ENCODE measurements at regions not wholly inside any gene's neighbourhood (a gene's known extent, or its start where the extent isn't known, plus 50 kb on each side); places are given as distances from the start of the nearest gene placed in this dataset.

GRCh38 chr1:72938408-72938807 lies 656.1 kb upstream of the NEGR1 start:
- Mint-ChIP-seq H3K9me3 (peaks cover 0 to 7% (median 0%) of the 10 kb centered on the region in 9 donors), H3K36me3 (no peaks in the 10 kb centered on the region), H3K27ac (no peak overlapping the region), H3K27me3 (no peaks in the 10 kb centered on the region), H3K4me1 (no peaks in the 10 kb centered on the region), H3K4me3 (no peak overlapping the region)
- ATAC-seq (no peak), DNase-seq (no peak)
- POLR2A ChIA-PET, result no interaction called here

GRCh38 chr1:72937905-72938304 lies 655.6 kb upstream of the NEGR1 start:
- Mint-ChIP-seq H3K4me1 (no peaks in the 10 kb centered on the region), H3K9me3 (peaks cover 0 to 7% (median 0%) of the 10 kb centered on the region in 9 donors), H3K27ac (no peak overlapping the region), H3K36me3 (no peaks in the 10 kb centered on the region), H3K27me3 (no peaks in the 10 kb centered on the region), H3K4me3 (no peak overlapping the region)
- DNase-seq (no peak), ATAC-seq (no peak)
- POLR2A ChIA-PET, result no interaction called here

GRCh38 chr1:72936942-72937341 lies 654.6 kb upstream of the NEGR1 start:
- POLR2A ChIA-PET, result no interaction called here
- H3K27me3 Mint-ChIP-seq, result no peaks in the 10 kb centered on the region

GRCh38 chr1:72936151-72936740 lies 653.9 kb upstream of the NEGR1 start:
- ATAC-seq (no peak), DNase-seq (no peak)
- Mint-ChIP-seq H3K36me3 (no peaks in the 10 kb centered on the region), H3K27me3 (no peaks in the 10 kb centered on the region), H3K4me1 (no peaks in the 10 kb centered on the region), H3K27ac (no peak overlapping the region), H3K9me3 (peaks cover 0 to 16% (median 0%) of the 10 kb centered on the region in 9 donors), H3K4me3 (no peak overlapping the region)
- POLR2A ChIA-PET, result no interaction called here

More at GRCh38 chr1:72936942-72937341, 654.6 kb upstream of the NEGR1 start:
- no peak for ATAC-seq
- DNase-seq, result no peak
- no peak overlapping the region for H3K27ac Mint-ChIP-seq
- no peaks in the 10 kb centered on the region for H3K36me3 Mint-ChIP-seq
- no peaks in the 10 kb centered on the region for H3K4me1 Mint-ChIP-seq
- peaks cover 0 to 12% (median 0%) of the 10 kb centered on the region in 9 donors for H3K9me3 Mint-ChIP-seq
- no peak overlapping the region for H3K4me3 Mint-ChIP-seq

GRCh38 chr1:72932025-72932424 lies 649.7 kb upstream of the NEGR1 start:
- Mint-ChIP-seq H3K9me3 (peaks cover 0 to 34% (median 4%) of the 10 kb centered on the region in 9 donors), H3K4me3 (no peak overlapping the region), H3K36me3 (no peaks in the 10 kb centered on the region), H3K4me1 (no peaks in the 10 kb centered on the region), H3K27me3 (no peaks in the 10 kb centered on the region), H3K27ac (no peak overlapping the region)
- no peak for ATAC-seq
- no peak for DNase-seq
- POLR2A ChIA-PET, result no interaction called here

GRCh38 chr1:72930528-72930927 lies 648.2 kb upstream of the NEGR1 start:
- POLR2A ChIA-PET, result no interaction called here
- H3K4me3 Mint-ChIP-seq, result no peak overlapping the region
- ATAC-seq, result no peak

GRCh38 chr1:72918940-72919339 lies 636.6 kb upstream of the NEGR1 start:
- H3K4me1 Mint-ChIP-seq, result no peaks in the 10 kb centered on the region
- DNase-seq (no peak), ATAC-seq (no peak)
- H3K4me3 Mint-ChIP-seq, result no peak overlapping the region
- H3K27ac Mint-ChIP-seq, result no peak overlapping the region
- H3K27me3 Mint-ChIP-seq, result no peaks in the 10 kb centered on the region
- H3K36me3 Mint-ChIP-seq, result no peaks in the 10 kb centered on the region
- peaks cover 0 to 5% (median 0%) of the 10 kb centered on the region in 9 donors for H3K9me3 Mint-ChIP-seq
- POLR2A ChIA-PET, result no interaction called here

More at GRCh38 chr1:72930528-72930927, 648.2 kb upstream of the NEGR1 start:
- no peaks in the 10 kb centered on the region for H3K4me1 Mint-ChIP-seq
- peaks cover 0 to 34% (median 4%) of the 10 kb centered on the region in 9 donors for H3K9me3 Mint-ChIP-seq
- no peak overlapping the region for H3K27ac Mint-ChIP-seq
- no peaks in the 10 kb centered on the region for H3K36me3 Mint-ChIP-seq
- H3K27me3 Mint-ChIP-seq, result no peaks in the 10 kb centered on the region
- no peak for DNase-seq

GRCh38 chr1:72917920-72918319 lies 635.6 kb upstream of the NEGR1 start:
- Mint-ChIP-seq H3K36me3 (no peaks in the 10 kb centered on the region), H3K27me3 (no peaks in the 10 kb centered on the region), H3K9me3 (peaks cover 0 to 5% (median 0%) of the 10 kb centered on the region in 9 donors), H3K4me3 (no peak overlapping the region), H3K27ac (no peak overlapping the region), H3K4me1 (no peaks in the 10 kb centered on the region)
- POLR2A ChIA-PET, result no interaction called here
- ATAC-seq, result no peak
- no peak for DNase-seq

- no peak overlapping the region for H3K4me3 Mint-ChIP-seq
- POLR2A ChIA-PET, result interaction anchor here (0.6 kb wide), 1 partner anchor 198 kb away, joined by 4 read pairs; no protein-coding TSS in a partner anchor
- H3K36me3 Mint-ChIP-seq, result no peaks in the 10 kb centered on the region
- H3K27ac Mint-ChIP-seq, result no peak overlapping the region
- ATAC-seq (no peak), DNase-seq (no peak)
- no peaks in the 10 kb centered on the region for H3K27me3 Mint-ChIP-seq
- no peaks in the 10 kb centered on the region for H3K4me1 Mint-ChIP-seq
- H3K9me3 Mint-ChIP-seq, result peaks cover 0 to 10% (median 0%) of the 10 kb centered on the region in 9 donors
These were observed 633.2 kb upstream of the NEGR1 start for GRCh38 chr1:72915581-72915980.

GRCh38 chr1:72911656-72912055 lies 629.3 kb upstream of the NEGR1 start:
- no peak overlapping the region for H3K27ac Mint-ChIP-seq
- POLR2A ChIA-PET, result no interaction called here
- H3K9me3 Mint-ChIP-seq, result peaks cover 0 to 15% (median 3%) of the 10 kb centered on the region in 9 donors
- DNase-seq (no peak), ATAC-seq (no peak)
- no peak overlapping the region for H3K4me3 Mint-ChIP-seq
- no peaks in the 10 kb centered on the region for H3K36me3 Mint-ChIP-seq
- no peaks in the 10 kb centered on the region for H3K27me3 Mint-ChIP-seq
- no peaks in the 10 kb centered on the region for H3K4me1 Mint-ChIP-seq

GRCh38 chr1:72896256-72896655 lies 613.9 kb upstream of the NEGR1 start:
- no peak for ATAC-seq
- no peak for DNase-seq
- no peak overlapping the region for H3K27ac Mint-ChIP-seq
- peaks cover 0 to 10% (median 0%) of the 10 kb centered on the region in 9 donors for H3K9me3 Mint-ChIP-seq
- H3K27me3 Mint-ChIP-seq, result no peaks in the 10 kb centered on the region
- no peaks in the 10 kb centered on the region for H3K36me3 Mint-ChIP-seq
- no peaks in the 10 kb centered on the region for H3K4me1 Mint-ChIP-seq
- no peak overlapping the region for H3K4me3 Mint-ChIP-seq
- POLR2A ChIA-PET, result no interaction called here

GRCh38 chr1:72892461-72892860 lies 610.1 kb upstream of the NEGR1 start:
- DNase-seq (no peak), ATAC-seq (no peak)
- Mint-ChIP-seq H3K27me3 (no peaks in the 10 kb centered on the region), H3K27ac (no peak overlapping the region), H3K4me3 (no peak overlapping the region), H3K9me3 (peaks cover 0 to 8% (median 0%) of the 10 kb centered on the region in 9 donors), H3K36me3 (no peaks in the 10 kb centered on the region), H3K4me1 (no peaks in the 10 kb centered on the region)
- POLR2A ChIA-PET, result no interaction called here

GRCh38 chr1:72891976-72892375 lies 609.6 kb upstream of the NEGR1 start:
- DNase-seq, result no peak
- POLR2A ChIA-PET, result no interaction called here
- no peak for ATAC-seq
- no peaks in the 10 kb centered on the region for H3K36me3 Mint-ChIP-seq
- H3K4me1 Mint-ChIP-seq, result no peaks in the 10 kb centered on the region
- H3K27me3 Mint-ChIP-seq, result no peaks in the 10 kb centered on the region
- H3K27ac Mint-ChIP-seq, result no peak overlapping the region
- H3K4me3 Mint-ChIP-seq, result no peak overlapping the region
- peaks cover 0 to 8% (median 0%) of the 10 kb centered on the region in 9 donors for H3K9me3 Mint-ChIP-seq

- no peak overlapping the region for H3K27ac Mint-ChIP-seq
- H3K36me3 Mint-ChIP-seq, result no peaks in the 10 kb centered on the region
- no peak overlapping the region for H3K4me3 Mint-ChIP-seq
- POLR2A ChIA-PET, result no interaction called here
- no peak for ATAC-seq
- peaks cover 0 to 7% (median 0%) of the 10 kb centered on the region in 9 donors for H3K9me3 Mint-ChIP-seq
- DNase-seq, result no peak
- H3K27me3 Mint-ChIP-seq, result no peaks in the 10 kb centered on the region
- H3K4me1 Mint-ChIP-seq, result no peaks in the 10 kb centered on the region
These were observed 603.5 kb upstream of the NEGR1 start for GRCh38 chr1:72885841-72886240.
